NCI-H2081 (cell line): ENCODE measurements at regions not wholly inside any gene's neighbourhood (a gene's known extent, or its start where the extent isn't known, plus 50 kb on each side); places are given as distances from the start of the nearest gene placed in this dataset.
A peak's percentile ranks its signal among the peaks of the same experiment; 100 is the strongest.

Source experiments
- DNase-seq, 2 experiments: peaks; one replicate each; lab custom pipeline; 2025; lab: John Stamatoyannopoulos, UW

GRCh38 chr17:33977729-33978514 lies 277.2 kb upstream of the CCL2 start:
- DNase-seq, result no peak

DNA sequence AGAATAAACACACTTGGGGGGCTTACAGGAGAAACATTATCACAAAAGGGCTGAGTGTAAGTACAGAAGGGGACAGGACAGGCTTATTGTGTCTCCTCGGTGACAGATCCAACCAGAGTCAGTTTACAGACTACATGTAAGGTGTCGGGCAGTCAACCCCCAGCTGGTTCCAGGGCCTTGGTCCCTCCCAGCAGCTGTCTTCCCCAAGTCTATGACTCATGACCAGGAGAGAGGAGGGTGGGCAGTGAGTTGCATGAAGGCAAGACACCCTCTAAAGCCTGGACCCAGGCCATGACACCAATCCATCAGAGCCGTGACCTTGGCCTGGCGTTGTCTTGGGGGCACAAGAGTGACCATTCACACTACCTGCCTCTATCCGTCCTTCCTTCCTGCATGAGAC lies 276.2 kb upstream of the CCL2 start:
- DNase-seq, result no peak

GRCh38 chr17:33980193-33980592 lies 274.9 kb upstream of the CCL2 start:
- DNase-seq, result no peak

DNA sequence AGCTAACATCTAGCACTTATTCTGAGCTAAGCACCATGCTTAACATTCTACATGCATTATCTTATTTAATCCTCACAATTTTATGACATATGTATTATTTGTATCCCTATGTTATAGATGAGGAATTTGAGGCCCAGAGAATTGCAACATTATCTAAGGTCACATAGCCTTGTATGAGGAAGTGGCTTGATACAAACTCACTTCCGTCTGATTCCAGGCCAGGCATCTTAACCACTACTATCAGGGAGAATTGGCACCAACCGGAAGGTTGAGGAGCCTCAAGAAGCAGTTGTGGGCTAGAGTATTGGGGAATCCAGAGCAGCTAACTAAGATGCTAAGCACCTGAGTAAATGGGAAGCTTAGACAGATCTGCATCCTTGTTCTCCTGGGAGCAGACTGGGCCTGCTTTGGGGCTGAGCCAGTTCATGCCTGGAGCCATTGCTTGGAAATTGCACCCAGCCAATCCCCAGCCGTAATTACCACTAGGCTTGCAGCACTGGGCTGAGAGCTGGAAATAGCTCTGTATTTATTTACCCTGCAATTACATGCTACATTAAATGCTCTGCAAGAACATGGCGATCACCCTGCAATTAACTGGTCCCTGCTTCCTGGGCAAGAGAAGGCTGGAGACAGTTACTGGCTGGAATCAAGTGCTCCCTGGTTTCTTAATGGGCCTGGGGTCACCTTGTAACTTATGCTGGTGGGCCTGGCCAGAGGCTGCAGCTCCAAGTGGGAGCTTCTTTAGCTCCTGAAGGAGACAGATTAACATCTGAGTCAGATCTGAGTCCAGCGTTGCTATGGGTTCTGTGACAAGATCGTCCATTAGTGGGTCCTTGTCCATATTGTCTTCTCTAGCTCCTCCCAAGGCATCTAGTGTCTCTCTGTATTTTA lies 273.1 kb upstream of the CCL2 start:
- peak; percentile 51 to 57 for DNase-seq

GRCh38 chr17:33982909-33983308 lies 272.2 kb upstream of the CCL2 start:
- no peak for DNase-seq

DNA sequence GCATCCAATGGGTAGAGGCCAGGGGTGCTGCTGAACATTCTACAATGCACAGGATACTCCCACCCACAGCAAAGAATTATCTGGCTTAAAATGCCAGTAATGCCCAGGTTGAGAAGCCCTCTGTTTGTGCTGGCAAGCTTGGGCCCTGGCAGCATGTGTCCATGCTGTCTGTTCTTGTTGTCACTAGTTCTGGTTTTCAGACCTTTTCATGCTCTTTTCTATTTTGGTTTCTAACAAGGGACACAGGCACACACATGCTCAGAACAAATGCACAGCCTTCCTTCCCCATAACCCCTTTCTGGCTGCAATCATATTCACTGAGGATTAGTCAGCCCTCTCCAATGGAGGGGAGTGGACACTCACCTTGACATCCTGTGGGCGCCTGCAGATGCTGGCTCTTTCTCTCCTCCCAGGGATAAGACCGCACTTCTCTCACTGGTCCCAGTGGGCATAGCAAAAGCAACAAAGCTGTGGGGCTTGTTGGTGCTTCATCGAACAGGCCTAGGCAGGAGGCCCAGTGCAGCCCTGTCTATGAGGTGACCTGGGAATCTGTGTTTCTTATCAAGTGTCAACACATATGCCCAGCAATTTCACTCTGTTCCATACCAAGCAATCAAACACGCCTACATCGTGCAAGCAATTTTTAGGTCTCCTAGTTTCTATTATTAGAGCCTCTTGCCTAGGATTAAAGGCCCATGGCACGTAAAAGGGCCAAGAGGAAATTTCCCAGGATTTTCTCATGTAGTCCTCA lies 271.1 kb upstream of the CCL2 start:
- DNase-seq, result no peak

DNA sequence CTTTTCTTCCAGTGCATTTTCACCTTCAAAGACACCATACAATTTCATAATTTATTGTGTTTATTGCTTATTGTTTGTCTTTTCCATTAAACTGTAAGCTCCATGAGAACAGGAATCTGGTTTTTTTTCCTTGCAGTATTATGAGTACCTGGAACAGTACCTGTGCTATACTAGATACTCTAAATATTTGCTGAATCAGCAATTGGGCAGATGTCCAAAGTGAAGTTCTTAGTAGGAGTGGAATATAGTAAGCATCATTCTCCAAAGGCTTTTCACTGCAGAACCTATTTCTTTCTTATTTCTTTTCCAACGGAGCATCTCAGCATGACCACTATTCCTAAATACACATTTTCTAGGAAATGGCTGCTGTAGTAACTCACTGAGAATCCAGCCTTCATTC lies 269.0 kb upstream of the CCL2 start:
- DNase-seq, result no peak

DNA sequence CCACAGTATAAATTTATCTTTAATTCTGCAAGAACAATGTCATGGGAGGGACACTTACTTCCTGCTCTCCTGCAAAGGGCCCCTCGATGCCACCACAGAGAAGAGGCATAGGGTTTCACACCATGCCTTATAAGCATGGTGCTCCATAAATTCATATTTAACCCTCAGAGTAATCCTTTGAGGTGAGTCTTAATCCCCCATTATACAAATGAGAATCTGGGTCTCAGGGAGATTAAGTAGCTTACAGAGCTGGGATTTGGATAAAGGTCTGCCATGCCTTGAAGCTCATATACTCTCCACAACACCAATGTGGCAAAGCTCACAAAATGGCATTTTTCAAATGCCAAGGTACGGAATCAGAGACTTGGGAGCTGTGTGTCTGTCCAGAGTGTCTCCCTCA lies 268.5 kb upstream of the CCL2 start:
- DNase-seq, result no peak

DNA sequence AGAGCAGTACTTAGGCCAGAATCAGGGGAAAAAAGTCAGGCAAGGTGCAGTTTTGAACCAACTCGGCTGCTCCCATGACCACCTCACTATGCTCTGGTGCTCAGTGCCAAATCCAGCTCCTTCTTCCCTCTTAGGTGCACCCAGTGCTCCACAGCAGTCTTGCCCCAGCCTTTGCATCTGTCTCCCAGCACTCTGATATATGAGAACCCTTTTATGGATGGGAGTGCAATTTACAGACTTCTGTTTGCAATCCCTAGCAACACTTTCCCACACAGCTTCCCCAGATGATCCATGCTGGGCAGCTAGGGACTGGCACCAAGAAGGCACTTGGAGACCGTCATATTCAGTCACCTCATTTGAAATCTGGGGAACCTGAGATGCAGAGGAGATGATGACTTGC lies 267.9 kb upstream of the CCL2 start:
- DNase-seq, result no peak

DNA sequence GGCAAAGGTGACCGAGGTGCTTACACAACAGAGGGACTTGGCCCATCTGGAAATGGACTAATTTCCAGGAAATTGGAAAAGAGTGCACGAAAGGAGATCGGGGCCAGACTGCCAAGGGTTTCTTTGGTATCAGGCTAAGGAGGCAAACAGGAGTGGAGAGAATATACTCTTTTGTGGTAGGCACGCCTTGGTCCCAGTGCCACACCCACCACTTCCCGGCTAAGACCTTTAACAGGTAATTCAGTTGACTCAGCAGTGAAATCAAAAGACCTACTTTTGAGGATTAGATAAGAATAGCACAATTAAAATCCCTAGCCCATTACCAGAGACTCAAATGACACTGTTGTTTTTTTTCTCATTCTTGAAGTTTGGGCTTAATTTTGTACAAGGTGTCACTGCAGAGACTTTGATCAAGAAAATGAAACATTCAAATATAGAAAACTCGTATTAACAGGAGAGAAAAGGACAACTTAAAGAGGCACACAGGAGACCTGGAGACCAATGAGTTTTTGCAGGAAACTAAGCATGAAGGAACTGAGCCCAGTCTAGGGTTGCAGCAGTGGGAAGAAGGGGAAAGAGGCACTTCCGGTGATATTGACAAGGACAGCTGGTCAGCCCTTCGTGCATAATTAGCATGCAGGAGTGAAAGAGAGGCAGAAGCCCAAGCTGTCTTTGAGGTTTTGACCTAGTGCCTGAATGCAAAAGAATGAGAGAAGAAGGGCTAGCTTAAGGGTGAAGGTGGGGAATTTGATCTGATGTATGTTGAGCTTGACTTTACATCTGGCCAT lies 265.5 kb upstream of the CCL2 start:
- no peak for DNase-seq

DNA sequence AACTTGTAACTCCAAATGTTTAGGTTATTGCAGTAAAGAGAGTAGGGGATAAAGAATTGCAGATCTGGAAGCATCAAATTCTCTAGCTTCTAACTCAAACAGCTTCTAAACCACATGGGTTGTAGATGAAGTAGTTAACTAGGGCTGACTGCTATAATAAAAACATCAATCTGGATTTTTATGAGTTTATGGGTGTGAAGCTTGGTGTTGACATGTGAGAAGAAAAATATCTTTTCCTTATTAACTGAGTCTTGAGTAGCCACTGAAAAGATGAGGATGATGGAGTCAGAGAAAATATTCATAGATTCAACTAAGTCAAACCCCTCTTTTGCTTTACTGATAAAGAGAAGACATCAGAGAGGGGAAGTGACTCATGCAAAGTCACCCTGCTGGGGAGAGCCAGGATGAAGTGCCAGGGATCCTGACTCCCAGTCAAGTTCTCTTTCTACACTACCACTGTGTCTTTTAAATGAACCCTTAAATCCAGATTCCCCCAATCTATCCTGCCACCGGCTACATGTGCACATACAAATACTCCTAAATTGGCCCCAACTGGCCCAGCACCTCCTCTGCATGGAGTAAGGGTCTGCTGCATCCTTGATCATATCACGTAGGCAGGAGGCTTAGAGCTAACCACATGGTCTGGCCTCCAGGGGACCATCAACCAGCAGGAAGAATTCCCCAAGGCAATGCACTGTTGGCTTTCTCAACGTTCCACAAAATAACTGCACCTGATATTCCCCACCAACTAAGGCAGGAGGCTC lies 264.0 kb upstream of the CCL2 start:
- no peak for DNase-seq

DNA sequence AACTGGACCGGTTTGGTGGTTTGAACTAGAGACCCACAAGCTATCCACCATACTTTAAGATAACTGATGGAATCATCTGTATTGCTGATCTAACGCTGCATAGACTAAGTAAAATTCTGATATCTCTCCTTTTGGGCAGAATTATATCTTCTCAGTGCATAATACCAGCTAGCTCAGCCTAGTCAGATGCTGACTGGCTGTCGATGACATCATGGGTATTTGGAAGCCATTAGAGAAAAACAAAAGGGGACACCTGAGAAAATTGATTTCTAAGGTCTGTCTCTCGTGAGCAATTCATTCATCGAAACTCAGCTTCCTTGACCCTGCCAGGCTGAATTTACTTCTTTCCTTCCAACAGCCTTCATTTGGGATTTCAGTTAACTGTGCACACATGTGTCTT lies 263.0 kb upstream of the CCL2 start:
- no peak for DNase-seq

GRCh38 chr17:34000639-34001038 lies 254.4 kb upstream of the CCL2 start:
- no peak for DNase-seq

DNA sequence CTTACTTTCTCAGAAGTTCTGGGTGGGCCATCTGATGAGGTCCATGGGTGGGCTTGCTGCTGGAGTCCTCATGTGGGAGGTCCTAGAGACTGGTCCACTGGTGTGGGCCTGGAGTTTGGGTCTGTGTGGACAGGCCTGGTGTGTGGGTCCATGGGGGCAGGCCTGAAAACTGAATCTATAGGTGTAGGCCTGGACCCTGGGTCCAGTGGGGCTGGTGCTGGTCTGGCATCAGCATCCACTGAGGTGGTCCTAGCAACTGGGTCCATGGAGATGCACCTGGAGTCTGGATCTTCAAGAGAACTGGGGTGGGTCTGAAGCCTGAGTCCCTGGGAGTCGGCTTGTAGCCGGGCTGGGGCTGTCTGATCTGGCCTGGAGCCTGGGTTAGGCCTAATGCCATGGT lies 253.8 kb upstream of the CCL2 start:
- no peak for DNase-seq

GRCh38 chr17:34006126-34006525 lies 249.0 kb upstream of the CCL2 start:
- no peak for DNase-seq

DNA sequence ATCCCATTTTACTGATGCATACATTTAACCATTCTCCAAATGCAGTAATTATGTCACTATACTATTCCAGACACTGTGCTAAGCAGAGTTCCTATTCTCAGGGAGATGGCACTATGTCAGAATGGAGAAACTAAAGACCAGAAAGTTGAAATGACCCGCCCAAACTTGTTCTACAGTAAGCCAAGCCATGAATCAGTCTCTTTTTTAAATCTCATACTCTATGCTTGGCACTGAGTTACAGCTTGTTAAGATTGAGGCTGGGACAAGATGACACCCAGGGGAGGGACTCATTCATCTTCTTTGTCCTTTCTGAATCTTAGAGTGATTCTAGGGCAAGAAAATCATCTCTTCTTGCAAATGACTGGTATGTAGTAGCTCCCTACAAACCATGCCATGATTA lies 247.0 kb upstream of the CCL2 start:
- no peak for DNase-seq

DNA sequence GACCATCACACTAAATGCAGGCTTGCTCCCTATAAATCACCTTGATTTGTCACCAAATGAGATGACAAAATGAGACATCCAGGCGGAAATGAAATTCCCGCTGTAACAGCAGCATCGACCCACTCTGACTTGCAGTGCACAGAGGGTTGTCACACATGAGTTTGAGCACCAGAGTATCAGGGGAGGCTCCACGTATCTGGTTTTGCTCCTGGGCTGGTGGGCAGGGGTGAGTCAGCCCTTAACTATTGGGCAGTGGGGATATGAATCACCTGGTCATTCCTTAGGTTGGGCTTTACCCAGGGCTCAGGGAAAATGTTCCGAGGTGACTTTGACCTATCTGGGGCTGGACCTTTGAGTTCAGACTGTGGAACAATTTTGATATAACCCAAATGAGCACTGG lies 245.2 kb upstream of the CCL2 start:
- DNase-seq, result no peak

DNA sequence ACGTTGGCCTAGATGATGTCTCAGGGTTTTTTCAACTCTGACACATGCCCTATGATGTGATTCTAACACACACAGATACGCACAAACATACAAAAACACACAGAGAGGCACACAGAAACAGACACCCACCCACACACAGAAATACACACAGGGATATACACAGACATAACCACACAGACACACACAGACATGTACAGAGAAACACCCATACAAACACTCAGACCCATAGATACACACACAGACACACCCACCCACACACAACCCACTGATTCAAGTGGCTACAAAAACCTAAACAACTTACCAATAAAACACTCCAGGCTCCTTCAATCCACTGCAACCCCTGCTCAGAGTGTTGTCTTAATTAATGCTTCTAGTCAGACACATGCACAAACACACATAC lies 244.6 kb upstream of the CCL2 start:
- DNase-seq, result no peak

DNA sequence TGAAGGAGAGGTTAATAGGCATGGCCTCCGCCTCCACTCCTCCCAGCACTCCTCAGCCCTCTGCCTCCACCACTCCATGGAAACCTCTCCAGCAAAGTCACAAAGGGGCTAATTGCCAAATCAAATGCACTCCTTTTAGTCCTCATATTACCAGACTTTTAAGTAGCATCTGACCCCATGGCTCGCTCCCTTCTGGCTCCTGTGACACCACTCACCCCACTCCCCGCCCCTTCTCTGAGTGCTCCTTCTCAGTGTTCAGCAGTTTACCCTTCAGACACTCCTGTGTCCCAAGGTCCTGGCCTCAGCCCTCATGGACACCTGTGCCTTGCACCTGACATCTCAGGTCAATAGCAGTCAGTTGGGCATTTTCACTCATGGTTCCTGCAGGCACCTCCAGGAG lies 243.5 kb upstream of the CCL2 start:
- no peak for DNase-seq

DNA sequence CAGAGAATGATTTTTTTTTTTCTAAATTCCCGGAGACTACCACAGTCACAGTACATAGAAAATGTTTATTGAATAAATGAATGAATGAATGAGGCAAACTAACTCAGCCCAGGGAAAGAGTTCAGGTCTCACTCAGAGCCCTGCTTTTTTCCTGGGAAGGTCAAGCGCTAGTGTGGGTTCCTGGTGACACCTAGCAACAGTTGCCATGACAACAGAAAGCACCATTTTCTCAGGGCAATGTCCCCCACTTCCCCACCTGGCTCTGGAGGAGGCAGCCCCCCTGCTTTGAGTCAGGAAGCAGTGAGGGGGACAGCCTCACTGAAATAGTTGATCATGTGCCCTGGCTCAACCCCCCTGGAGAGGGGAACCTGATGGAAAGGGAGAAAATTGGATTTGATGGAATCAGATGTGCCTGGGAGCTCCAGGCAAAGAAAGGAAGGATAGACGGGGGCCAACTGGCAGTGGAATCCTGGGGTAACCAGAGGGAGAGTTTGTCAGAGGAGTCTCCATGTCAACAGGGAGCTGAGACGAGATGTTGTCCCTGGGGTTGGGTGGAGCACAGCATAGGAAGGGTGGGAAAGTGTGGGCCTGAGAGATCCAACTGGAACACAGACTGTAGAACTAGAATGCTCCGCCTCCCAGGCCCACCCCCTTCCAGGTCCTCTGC lies 242.2 kb upstream of the CCL2 start:
- DNase-seq, result no peak

GRCh38 chr17:34015253-34015652 lies 239.8 kb upstream of the CCL2 start:
- no peak for DNase-seq
